ENCODE measurements at regions not wholly inside any gene's neighbourhood (a gene's known extent, or its start where the extent isn't known, plus 50 kb on each side); places are given as distances from the start of the nearest gene placed in this dataset.
"Not testable (repeated sequence)": the region's sequence is repeated elsewhere in the genome, so short reads cannot be mapped to it uniquely, and the experiment has no call there.

- TF ChIP-seq ARNTL (CRISPR knock-in tag; IDR thresholded peaks at IDR 0.05; ENCODE audit: borderline replicate concordance, low read depth) (no peak), ZNF8 (CRISPR knock-in tag; IDR thresholded peaks at IDR 0.05) (no peak), ESRRG (CRISPR knock-in tag; IDR thresholded peaks at IDR 0.05) (no peak), RARB (CRISPR knock-in tag; IDR thresholded peaks at IDR 0.05) (no peak), TCF4 (CRISPR knock-in tag; IDR thresholded peaks at IDR 0.05; ENCODE audit: borderline replicate concordance) (no peak), ZFP30 (CRISPR knock-in tag; IDR thresholded peaks at IDR 0.05) (no peak), ZNF70 (CRISPR knock-in tag; IDR thresholded peaks at IDR 0.05) (no peak)
- no peak for ATAC-seq
These were observed 54.7 kb upstream of the SLC1A4 start for GRCh38 chr2:64934530-64934929.

- ATAC-seq: no peak
- TF ChIP-seq, protein P1, sequence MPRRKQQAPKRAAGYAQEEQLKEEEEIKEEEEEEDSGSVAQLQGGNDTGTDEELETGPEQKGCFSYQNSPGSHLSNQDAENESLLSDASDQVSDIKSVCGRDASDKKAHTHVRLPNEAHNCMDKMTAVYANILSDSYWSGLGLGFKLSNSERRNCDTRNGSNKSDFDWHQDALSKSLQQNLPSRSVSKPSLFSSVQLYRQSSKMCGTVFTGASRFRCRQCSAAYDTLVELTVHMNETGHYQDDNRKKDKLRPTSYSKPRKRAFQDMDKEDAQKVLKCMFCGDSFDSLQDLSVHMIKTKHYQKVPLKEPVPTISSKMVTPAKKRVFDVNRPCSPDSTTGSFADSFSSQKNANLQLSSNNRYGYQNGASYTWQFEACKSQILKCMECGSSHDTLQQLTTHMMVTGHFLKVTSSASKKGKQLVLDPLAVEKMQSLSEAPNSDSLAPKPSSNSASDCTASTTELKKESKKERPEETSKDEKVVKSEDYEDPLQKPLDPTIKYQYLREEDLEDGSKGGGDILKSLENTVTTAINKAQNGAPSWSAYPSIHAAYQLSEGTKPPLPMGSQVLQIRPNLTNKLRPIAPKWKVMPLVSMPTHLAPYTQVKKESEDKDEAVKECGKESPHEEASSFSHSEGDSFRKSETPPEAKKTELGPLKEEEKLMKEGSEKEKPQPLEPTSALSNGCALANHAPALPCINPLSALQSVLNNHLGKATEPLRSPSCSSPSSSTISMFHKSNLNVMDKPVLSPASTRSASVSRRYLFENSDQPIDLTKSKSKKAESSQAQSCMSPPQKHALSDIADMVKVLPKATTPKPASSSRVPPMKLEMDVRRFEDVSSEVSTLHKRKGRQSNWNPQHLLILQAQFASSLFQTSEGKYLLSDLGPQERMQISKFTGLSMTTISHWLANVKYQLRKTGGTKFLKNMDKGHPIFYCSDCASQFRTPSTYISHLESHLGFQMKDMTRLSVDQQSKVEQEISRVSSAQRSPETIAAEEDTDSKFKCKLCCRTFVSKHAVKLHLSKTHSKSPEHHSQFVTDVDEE (CRISPR knock-in tag; IDR thresholded peaks at IDR 0.05): no peak
- TF ChIP-seq ZNF565 (CRISPR knock-in tag; conservative IDR thresholded peaks at IDR 0.05; ENCODE audit: low read depth) (no peak), PPARA (CRISPR knock-in tag; IDR thresholded peaks at IDR 0.05; ENCODE audit: borderline replicate concordance) (no peak), ZFP30 (CRISPR knock-in tag; IDR thresholded peaks at IDR 0.05) (no peak), OSR1 (CRISPR knock-in tag; IDR thresholded peaks at IDR 0.05) (no peak), ISL1 (CRISPR knock-in tag; IDR thresholded peaks at IDR 0.05) (no peak), ZNF70 (CRISPR knock-in tag; IDR thresholded peaks at IDR 0.05) (no peak)
- TF ChIP-seq, protein P2, sequence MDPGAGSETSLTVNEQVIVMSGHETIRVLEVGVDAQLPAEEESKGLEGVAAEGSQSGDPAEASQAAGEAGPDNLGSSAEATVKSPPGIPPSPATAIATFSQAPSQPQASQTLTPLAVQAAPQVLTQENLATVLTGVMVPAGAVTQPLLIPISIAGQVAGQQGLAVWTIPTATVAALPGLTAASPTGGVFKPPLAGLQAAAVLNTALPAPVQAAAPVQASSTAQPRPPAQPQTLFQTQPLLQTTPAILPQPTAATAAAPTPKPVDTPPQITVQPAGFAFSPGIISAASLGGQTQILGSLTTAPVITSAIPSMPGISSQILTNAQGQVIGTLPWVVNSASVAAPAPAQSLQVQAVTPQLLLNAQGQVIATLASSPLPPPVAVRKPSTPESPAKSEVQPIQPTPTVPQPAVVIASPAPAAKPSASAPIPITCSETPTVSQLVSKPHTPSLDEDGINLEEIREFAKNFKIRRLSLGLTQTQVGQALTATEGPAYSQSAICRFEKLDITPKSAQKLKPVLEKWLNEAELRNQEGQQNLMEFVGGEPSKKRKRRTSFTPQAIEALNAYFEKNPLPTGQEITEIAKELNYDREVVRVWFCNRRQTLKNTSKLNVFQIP (CRISPR knock-in tag; IDR thresholded peaks at IDR 0.05; ENCODE audit: borderline replicate concordance, low read depth): no peak
These were observed 52.4 kb upstream of the SLC1A4 start for GRCh38 chr2:64936809-64937208.

DNA sequence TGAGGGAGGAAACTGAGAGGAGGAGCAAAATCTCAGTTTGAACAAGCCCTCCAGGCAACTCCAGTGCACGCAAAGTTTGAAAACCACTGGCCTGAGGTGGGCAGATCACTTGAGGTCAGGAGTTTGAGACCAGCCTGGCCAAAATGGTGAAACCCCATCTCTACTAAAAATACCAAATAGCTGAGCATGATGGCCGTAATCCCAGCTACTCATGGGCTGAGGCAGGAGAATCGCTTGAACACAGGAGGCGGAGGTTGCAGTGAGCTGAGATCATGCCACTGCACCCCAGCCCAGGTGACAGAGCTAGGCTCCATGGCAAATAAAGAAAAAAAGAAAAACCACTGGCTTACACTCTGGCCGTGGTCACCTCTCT is 51.9 kb upstream of the SLC1A4 start:
- not testable (repeated sequence) for ATAC-seq

GRCh38 chr2:64937687-64938491 is 51.3 kb upstream of the SLC1A4 start:
- no peak for ATAC-seq
- TF ChIP-seq ZNF70 (CRISPR knock-in tag; IDR thresholded peaks at IDR 0.05): no peak
- no peak for TF ChIP-seq TOX (CRISPR knock-in tag; IDR thresholded peaks at IDR 0.05; ENCODE audit: borderline replicate concordance)
- no peak for TF ChIP-seq CSDC2 (CRISPR knock-in tag; IDR thresholded peaks at IDR 0.05)
- no peak for TF ChIP-seq GLIS3 (CRISPR knock-in tag; IDR thresholded peaks at IDR 0.05)
- TF ChIP-seq ZC3H10 (CRISPR knock-in tag; IDR thresholded peaks at IDR 0.05): no peak
- no peak for TF ChIP-seq TCF4 (CRISPR knock-in tag; IDR thresholded peaks at IDR 0.05; ENCODE audit: borderline replicate concordance)
- TF ChIP-seq BACH2 (CRISPR knock-in tag; IDR thresholded peaks at IDR 0.05; ENCODE audit: borderline replicate concordance): no peak
- TF ChIP-seq ESRRG (CRISPR knock-in tag; IDR thresholded peaks at IDR 0.05): no peak
- TF ChIP-seq ISL1 (CRISPR knock-in tag; IDR thresholded peaks at IDR 0.05): no peak
- no peak for TF ChIP-seq ARNTL (CRISPR knock-in tag; IDR thresholded peaks at IDR 0.05; ENCODE audit: borderline replicate concordance, low read depth)
- TF ChIP-seq PPARA (CRISPR knock-in tag; IDR thresholded peaks at IDR 0.05; ENCODE audit: borderline replicate concordance): no peak

- no peak for ATAC-seq
- TF ChIP-seq ZNF70 (CRISPR knock-in tag; IDR thresholded peaks at IDR 0.05) (no peak), ZFP3 (CRISPR knock-in tag; IDR thresholded peaks at IDR 0.05) (no peak), ARNTL (CRISPR knock-in tag; IDR thresholded peaks at IDR 0.05; ENCODE audit: borderline replicate concordance, low read depth) (no peak), ZC3H10 (CRISPR knock-in tag; IDR thresholded peaks at IDR 0.05) (no peak), RARB (CRISPR knock-in tag; IDR thresholded peaks at IDR 0.05) (no peak), TOX (CRISPR knock-in tag; IDR thresholded peaks at IDR 0.05; ENCODE audit: borderline replicate concordance) (no peak), CSRNP3 (CRISPR knock-in tag; IDR thresholded peaks at IDR 0.05) (no peak), ZNF8 (CRISPR knock-in tag; IDR thresholded peaks at IDR 0.05) (no peak), ZNF565 (CRISPR knock-in tag; conservative IDR thresholded peaks at IDR 0.05; ENCODE audit: low read depth) (no peak), GLIS3 (CRISPR knock-in tag; IDR thresholded peaks at IDR 0.05) (no peak)
- TF ChIP-seq, protein P2 (CRISPR knock-in tag; IDR thresholded peaks at IDR 0.05; ENCODE audit: borderline replicate concordance, low read depth): no peak
- TF ChIP-seq, protein P3, sequence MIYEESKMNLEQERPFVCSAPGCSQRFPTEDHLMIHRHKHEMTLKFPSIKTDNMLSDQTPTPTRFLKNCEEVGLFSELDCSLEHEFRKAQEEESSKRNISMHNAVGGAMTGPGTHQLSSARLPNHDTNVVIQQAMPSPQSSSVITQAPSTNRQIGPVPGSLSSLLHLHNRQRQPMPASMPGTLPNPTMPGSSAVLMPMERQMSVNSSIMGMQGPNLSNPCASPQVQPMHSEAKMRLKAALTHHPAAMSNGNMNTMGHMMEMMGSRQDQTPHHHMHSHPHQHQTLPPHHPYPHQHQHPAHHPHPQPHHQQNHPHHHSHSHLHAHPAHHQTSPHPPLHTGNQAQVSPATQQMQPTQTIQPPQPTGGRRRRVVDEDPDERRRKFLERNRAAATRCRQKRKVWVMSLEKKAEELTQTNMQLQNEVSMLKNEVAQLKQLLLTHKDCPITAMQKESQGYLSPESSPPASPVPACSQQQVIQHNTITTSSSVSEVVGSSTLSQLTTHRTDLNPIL (CRISPR knock-in tag; IDR thresholded peaks at IDR 0.05; ENCODE audit: low read depth): no peak
These were observed 50.5 kb upstream of the SLC1A4 start for GRCh38 chr2:64938607-64939285.

Measured in SK-N-SH treated with all-trans-retinoic acid at 6 μM for 48 hours (cell line).